Stimulated activated CD8-positive, alpha-beta memory T cell treated with anti-CD3 and anti-CD28 coated beads, Interleukin-7, amount 100 ng/mL, for 1 hour (primary cell): ENCODE measurements at regions not wholly inside any gene's neighbourhood (a gene's known extent, or its start where the extent isn't known, plus 50 kb on each side); places are given as distances from the start of the nearest gene placed in this dataset.

Experiments used
- DNase-seq, 2 donors: peaks; one replicate each; pipeline ENCODE4 v3.0.0-alpha.2; 2020; ENCODE audit warnings: low read depth in 2 of 2

- no peak for DNase-seq
Observed at GRCh38 chr10:8539056-8539455, 484.6 kb downstream of the GATA3 start.

DNA sequence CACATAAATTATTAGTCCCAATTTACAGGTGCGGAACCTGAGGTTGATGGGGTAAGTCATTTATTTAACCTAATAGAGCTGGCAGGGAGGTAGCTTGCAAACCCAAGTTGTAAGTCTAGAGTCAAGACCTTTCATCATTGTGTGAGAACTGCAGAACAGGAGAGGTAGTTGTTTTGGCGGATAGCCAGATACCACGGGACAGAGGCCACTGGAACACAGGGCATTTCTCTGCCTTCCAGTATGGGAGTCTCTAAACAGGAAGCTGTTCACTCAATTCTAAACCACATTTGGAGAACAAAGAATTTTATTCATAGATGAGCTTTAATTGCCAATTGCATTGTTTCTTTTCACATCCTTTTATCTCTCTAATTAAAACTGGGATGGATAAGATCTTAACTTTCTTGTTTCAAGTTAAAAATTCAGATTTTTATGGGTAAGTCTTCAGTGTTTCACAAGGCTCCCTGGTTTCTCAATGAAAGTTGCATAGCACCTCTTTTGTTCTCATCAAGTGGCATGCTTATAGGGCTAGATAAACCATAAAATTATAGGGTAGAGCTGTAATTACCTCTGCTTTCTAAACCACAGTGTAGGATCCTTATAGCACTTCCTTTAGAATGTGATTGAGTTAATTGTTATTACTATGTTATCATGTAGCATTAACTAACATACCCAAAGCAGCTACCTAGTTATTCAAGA is 489.0 kb downstream of the GATA3 start:
- no peak for DNase-seq

DNA sequence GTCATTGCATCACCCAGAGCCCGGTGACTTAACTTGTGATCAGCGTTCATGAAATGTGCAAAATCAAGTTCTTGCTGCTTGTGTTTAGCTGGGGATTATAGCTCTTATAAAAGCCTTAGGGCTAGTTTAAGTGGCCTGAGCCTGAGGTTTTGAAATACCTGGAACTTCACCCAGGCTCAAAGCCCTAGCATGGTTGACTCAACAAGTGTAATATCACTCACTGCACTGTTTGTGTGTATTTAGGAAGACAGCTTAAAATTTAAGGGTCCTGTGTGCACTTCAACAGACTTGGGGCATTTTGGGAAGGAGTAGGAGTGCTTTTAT is 489.5 kb downstream of the GATA3 start:
- DNase-seq: no peak

- DNase-seq: no peak
Observed at GRCh38 chr10:8544500-8544899, 490.0 kb downstream of the GATA3 start.

DNA sequence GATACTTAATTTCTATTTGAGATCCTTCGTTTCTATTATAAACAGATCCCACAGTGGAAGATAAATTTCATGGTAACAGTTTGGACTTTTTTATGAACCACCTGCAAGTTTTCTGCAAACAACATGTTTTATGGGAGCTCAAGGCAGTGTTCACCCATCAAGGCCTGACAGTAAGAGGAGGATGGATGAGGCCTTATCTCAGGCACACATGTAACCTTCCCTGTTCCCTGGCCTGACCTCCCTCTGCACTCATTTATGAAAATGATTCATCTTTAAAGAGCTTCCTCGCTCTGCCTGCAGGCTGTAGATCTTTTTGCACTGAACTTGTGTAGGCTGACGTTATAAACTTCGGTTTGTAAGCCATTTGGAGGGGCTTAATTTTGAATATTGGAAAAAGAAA is 500.1 kb downstream of the GATA3 start:
- no peak for DNase-seq

GRCh38 chr10:8556321-8556720 is 501.8 kb downstream of the GATA3 start:
- no peak for DNase-seq

- DNase-seq: no peak
Observed at GRCh38 chr10:8563478-8563877, 509.0 kb downstream of the GATA3 start.

DNA sequence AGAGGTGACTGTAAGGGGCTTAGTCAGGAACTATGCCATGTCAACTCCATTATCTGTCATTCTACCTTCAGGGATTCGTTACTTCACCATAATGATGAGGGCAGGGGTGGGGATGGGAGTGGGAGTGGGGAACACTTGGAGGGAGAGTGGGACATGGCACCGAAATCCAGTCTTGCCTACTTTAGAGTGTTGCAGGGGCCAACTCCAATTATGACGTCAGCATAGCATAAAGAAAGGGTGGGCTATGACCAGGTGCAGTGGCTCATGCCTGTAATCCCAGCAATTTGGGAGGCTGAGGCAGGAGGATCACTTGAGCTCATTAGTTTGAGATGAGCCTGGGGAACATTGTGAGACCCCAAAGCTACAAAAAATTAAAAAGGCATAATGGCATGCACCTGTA is 512.2 kb downstream of the GATA3 start:
- DNase-seq: no peak

- no peak for DNase-seq
Observed at GRCh38 chr10:8568401-8568800, 513.9 kb downstream of the GATA3 start.

DNA sequence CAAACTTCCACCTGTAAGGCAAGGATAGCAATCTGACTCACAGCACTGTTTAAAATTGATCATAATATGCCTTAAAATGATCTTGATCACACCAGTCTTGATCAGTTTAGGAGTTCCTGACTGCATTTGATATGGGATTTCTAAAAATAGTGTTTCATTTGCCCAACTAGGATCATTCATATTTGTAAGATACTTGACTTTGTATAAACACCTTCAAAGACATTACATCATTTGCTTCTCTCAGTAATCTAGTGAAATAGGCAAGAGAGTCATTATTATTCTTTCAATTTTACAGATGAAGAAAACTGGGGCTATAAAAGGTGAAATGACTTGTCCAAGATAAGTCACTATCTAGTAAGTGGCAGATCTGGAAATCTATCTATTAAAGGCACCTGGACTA is 521.1 kb downstream of the GATA3 start:
- DNase-seq: no peak

GRCh38 chr10:8576281-8576680 is 521.8 kb downstream of the GATA3 start:
- no peak for DNase-seq

GRCh38 chr10:8576911-8577310 is 522.4 kb downstream of the GATA3 start:
- DNase-seq: no peak

- no peak for DNase-seq
Observed at GRCh38 chr10:8577686-8578085, 523.2 kb downstream of the GATA3 start.

DNA sequence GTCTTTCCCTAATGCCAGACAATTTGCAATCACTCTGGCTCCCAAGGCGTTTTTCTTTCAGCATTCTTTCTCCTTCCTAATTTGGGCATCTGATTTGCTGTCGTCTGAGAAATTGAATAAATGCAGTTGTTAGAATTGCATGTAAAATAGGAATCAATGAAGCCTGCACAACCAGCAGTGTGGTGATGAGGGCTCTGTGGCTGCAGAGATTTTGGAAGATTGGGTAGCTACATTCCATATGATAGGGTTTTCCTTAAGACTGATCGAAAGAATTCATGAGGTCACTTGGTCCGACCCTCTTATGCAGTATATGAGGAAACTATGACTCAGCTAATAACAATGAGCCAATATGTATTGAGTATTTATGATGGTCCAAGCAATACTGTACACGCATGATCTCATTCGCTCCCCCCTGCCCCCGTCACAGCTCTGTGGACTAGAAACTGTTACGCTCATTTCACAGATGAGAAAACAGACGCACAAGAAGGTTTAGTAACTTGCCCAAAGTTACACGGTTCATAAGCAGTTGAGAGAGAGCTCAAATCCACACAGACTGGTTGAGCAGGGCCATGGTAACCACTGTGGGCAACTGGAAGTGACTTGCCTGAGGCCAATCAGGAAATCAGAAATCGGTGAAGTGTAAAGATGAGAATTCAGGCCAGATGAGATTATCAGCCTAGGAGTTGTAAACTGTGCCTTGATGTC is 527.2 kb downstream of the GATA3 start:
- no peak for DNase-seq

GRCh38 chr10:8583096-8583495 is 528.6 kb downstream of the GATA3 start:
- DNase-seq: no peak

- no peak for DNase-seq
Observed at GRCh38 chr10:8584666-8585065, 530.2 kb downstream of the GATA3 start.

GRCh38 chr10:8586504-8586903 is 532.0 kb downstream of the GATA3 start:
- no peak for DNase-seq

GRCh38 chr10:8588135-8588534 is 533.6 kb downstream of the GATA3 start:
- DNase-seq: no peak

DNA sequence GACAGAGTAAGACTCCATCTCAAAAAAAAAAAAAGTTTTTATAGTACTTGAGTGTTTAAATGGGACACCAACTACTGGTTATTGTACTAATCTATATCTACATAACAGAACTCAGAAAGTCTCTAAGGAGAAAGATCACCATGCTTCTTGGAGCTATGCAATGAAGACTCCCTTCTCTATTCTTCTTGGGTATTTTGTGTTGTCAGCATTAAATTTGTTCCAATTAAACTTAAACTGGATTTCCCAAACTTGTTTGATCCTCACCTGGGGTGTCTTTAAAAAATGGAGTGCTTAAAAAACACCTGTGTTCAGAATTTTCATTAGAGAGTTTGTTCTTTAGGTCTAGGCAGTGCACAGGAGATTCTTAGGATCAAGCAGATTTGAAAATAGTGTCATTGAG is 536.0 kb downstream of the GATA3 start:
- DNase-seq: no peak

DNA sequence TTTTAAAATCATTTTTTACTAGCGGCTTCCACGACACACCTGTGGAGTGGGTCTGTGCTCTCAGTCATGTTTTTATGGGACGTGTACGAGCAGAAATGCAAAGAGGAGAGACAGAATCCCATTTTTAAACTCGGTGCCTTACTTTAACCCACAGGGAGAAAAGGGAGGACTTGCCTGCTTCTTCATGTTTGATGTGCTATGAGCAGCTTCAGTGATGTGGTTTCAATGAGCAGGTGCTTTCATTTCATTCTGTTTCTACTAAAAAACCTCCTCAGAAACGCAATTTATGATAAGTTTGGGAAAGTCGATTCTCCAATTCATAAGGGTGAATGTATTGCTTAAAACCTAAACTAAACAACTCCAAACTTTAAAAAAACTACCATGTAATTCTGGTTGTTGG is 537.2 kb downstream of the GATA3 start:
- no peak for DNase-seq

- no peak for DNase-seq
Observed at GRCh38 chr10:8594176-8594575, 539.7 kb downstream of the GATA3 start.

DNA sequence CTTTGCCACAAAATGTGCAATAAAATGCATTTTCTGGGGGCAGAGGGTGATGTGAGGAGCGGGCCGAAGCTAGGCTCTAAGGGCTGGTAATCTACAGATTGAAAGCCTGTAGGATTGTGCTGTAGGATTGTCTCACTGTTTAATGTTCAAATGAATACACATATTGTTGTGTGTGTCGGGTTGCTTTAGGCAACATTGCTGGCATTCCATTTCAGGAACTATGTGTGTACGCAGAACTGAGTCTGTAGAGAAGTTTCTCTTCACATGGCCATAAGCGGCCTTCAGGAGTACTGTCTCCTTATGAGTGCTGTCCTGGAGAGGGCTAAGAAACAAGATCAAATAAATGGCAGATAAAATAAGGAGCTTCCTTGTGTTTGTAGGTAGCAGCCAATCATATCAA is 540.2 kb downstream of the GATA3 start:
- no peak for DNase-seq

DNA sequence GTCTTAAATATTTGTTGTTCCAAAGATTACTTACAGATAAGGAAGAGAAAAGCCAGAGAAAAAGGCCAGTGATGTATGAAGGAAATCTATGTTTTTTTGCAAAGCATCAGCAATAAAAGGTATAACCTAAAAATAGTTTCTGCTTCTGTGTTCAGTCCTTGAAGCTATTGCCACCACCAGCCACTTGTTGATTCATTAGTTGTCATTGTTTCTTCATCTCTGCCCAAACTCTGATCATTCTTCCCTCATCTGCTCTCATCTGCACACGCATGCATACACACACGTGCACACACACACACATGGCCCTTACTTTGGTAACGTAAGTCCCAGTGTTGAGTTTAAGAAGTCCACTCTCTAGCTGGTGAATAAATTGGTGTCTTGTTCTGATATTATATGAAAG is 540.7 kb downstream of the GATA3 start:
- DNase-seq: no peak

- no peak for DNase-seq
Observed at GRCh38 chr10:8596929-8597472, 542.5 kb downstream of the GATA3 start.
